ENCODE measurements at regions not wholly inside any gene's neighbourhood (a gene's known extent, or its start where the extent isn't known, plus 50 kb on each side); places are given as distances from the start of the nearest gene placed in this dataset.

DNA sequence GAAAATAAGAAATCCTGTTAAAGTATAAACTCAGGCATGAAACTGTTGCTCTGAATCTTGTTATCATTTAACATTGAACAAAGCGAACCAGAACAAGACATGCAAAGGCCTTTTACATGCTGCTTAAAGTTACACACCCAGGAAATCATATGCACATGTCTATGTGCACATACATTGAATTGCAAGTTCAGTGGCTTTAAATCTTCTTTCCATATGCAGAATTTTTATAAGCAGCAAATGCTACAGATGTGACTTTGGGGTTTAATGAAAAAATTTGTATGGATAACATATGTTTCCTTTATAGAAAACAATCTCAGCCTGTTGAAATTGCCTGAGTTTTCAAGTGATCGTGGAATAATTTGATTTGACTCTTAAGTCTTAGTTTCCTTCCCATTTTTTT is 193.9 kb downstream of the AEBP2 start:
- H3K27ac ChIP-seq (ENCODE audit: low read depth in 1 of 2, low read length in 2 of 2) = no peak overlapping the region
- H3K4me1 ChIP-seq (ENCODE audit: control insufficient read depth in 1 of 2, insufficient read depth in 2 of 2, low read length in 2 of 2) = no peaks in the 10 kb centered on the region
- H2AFZ ChIP-seq (ENCODE audit: insufficient read depth, low read depth, low read length, poor library complexity, severe bottlenecking) = no peak overlapping the region
- H3K9ac ChIP-seq (ENCODE audit: insufficient read depth, low read length, poor library complexity, severe bottlenecking) = no peak overlapping the region
- intact Hi-C loops (cut with micrococcal nuclease) = no loop called here
- TF ChIP-seq, protein P1, sequence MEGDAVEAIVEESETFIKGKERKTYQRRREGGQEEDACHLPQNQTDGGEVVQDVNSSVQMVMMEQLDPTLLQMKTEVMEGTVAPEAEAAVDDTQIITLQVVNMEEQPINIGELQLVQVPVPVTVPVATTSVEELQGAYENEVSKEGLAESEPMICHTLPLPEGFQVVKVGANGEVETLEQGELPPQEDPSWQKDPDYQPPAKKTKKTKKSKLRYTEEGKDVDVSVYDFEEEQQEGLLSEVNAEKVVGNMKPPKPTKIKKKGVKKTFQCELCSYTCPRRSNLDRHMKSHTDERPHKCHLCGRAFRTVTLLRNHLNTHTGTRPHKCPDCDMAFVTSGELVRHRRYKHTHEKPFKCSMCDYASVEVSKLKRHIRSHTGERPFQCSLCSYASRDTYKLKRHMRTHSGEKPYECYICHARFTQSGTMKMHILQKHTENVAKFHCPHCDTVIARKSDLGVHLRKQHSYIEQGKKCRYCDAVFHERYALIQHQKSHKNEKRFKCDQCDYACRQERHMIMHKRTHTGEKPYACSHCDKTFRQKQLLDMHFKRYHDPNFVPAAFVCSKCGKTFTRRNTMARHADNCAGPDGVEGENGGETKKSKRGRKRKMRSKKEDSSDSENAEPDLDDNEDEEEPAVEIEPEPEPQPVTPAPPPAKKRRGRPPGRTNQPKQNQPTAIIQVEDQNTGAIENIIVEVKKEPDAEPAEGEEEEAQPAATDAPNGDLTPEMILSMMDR (IDR thresholded peaks at IDR 0.05) = no peak
- H3K4me2 ChIP-seq (replicated peaks; ENCODE audit: extremely low read depth, low read length, poor library complexity, severe bottlenecking) = no peak overlapping the region
- H3K4me3 ChIP-seq (replicated peaks in 1 of 3; ENCODE audit: low read depth in 2 of 3, low read length in 3 of 3) = no peak overlapping the region
- H3K9me3 Mint-ChIP-seq = peaks cover 0 to 7% (median 2%) of the 10 kb centered on the region in 7 donors
- no peak overlapping the region for H3K27ac Mint-ChIP-seq
- H4K20me1 ChIP-seq (ENCODE audit: insufficient read depth, low read length) = no peaks in the 10 kb centered on the region
- no peaks in the 10 kb centered on the region for H3K9me3 ChIP-seq (replicated peaks in 1 of 2; ENCODE audit: control insufficient read depth in 1 of 2, insufficient read depth in 1 of 2, low read length in 2 of 2)
- peaks cover 0 to 3% (median 0%) of the 10 kb centered on the region in 3 donors for H3K27me3 Mint-ChIP-seq (ENCODE audit: low read depth in 3 of 3)
- no peaks in the 10 kb centered on the region for H3K79me2 ChIP-seq (ENCODE audit: insufficient read depth, low read length)
- peaks cover 3% of the 10 kb centered on the region for H3K4me1 Mint-ChIP-seq
- H3K36me3 Mint-ChIP-seq = no peaks in the 10 kb centered on the region
- H3K27me3 ChIP-seq (ENCODE audit: control insufficient read depth in 2 of 2, insufficient read depth in 2 of 2, low read length in 2 of 2) = no peaks in the 10 kb centered on the region
- no CpG with 5 or more reads among the region's 2 CpGs for WGBS (ENCODE audit: insufficient coverage)
- H3K4me3 Mint-ChIP-seq = no peak overlapping the region
- no peaks in the 10 kb centered on the region for H3K36me3 ChIP-seq (replicated peaks in 1 of 2; ENCODE audit: control insufficient read depth in 1 of 2, insufficient read depth in 2 of 2, low read length in 2 of 2)
- DNase-seq = no peak

DNA sequence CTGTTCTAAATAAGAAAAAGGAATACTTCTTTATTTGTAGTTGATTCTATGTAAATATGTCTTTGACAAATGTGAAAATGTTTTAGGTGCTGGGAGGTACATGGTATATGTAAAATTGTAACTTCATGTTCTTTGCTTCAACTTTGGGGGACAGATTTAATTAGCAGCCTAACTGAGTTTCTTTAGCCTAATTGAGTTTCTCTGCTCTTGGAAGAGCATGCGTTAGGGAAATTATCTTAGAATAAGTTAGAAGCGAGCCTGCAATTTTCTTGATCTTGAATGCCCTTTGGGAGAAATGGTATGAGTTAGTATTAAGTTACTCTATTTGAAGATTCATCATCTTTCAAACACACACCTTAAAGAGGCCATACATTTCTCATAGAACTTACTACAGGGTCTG is 194.3 kb downstream of the AEBP2 start:
- Histone ChIP-seq H2AFZ (ENCODE audit: insufficient read depth, low read depth, low read length, poor library complexity, severe bottlenecking) (no peak overlapping the region), H3K4me1 (ENCODE audit: control insufficient read depth in 1 of 2, insufficient read depth in 2 of 2, low read length in 2 of 2) (no peaks in the 10 kb centered on the region), H3K36me3 (replicated peaks in 1 of 2; ENCODE audit: control insufficient read depth in 1 of 2, insufficient read depth in 2 of 2, low read length in 2 of 2) (no peaks in the 10 kb centered on the region), H3K27ac (ENCODE audit: low read depth in 1 of 2, low read length in 2 of 2) (no peak overlapping the region), H3K9ac (ENCODE audit: insufficient read depth, low read length, poor library complexity, severe bottlenecking) (no peak overlapping the region), H3K4me2 (replicated peaks; ENCODE audit: extremely low read depth, low read length, poor library complexity, severe bottlenecking) (no peak overlapping the region), H3K27me3 (ENCODE audit: control insufficient read depth in 2 of 2, insufficient read depth in 2 of 2, low read length in 2 of 2) (no peaks in the 10 kb centered on the region), H3K9me3 (replicated peaks in 1 of 2; ENCODE audit: control insufficient read depth in 1 of 2, insufficient read depth in 1 of 2, low read length in 2 of 2) (no peaks in the 10 kb centered on the region), H3K4me3 (replicated peaks in 1 of 3; ENCODE audit: low read depth in 2 of 3, low read length in 3 of 3) (no peak overlapping the region), H3K79me2 (ENCODE audit: insufficient read depth, low read length) (no peaks in the 10 kb centered on the region), H4K20me1 (ENCODE audit: insufficient read depth, low read length) (no peaks in the 10 kb centered on the region)
- TF ChIP-seq, protein P1 (IDR thresholded peaks at IDR 0.05) = no peak
- no peak overlapping the region for H3K4me3 Mint-ChIP-seq
- WGBS (ENCODE audit: insufficient coverage) = 100% methylated on average over 1 of the region's 2 CpGs
- no peak overlapping the region for H3K27ac Mint-ChIP-seq
- H3K9me3 Mint-ChIP-seq = peaks cover 0 to 7% (median 2%) of the 10 kb centered on the region in 7 donors
- H3K4me1 Mint-ChIP-seq = peaks cover 3% of the 10 kb centered on the region
- no peak for DNase-seq
- peaks cover 0 to 3% (median 0%) of the 10 kb centered on the region in 3 donors for H3K27me3 Mint-ChIP-seq (ENCODE audit: low read depth in 3 of 3)
- intact Hi-C loops (cut with micrococcal nuclease) = no loop called here
- no peaks in the 10 kb centered on the region for H3K36me3 Mint-ChIP-seq
